Activated naive CD4-positive, alpha-beta T cell treated with anti-CD3 and anti-CD28 coated beads, Interleukin-2, amount 50 U/mL, for 24 hours (primary cell): ENCODE measurements at regions not wholly inside any gene's neighbourhood (a gene's known extent, or its start where the extent isn't known, plus 50 kb on each side); places are given as distances from the start of the nearest gene placed in this dataset.
"Not testable (repeated sequence)": the region's sequence is repeated elsewhere in the genome, so short reads cannot be mapped to it uniquely, and the experiment has no call there.

Experiments used
- H3K27ac Mint-ChIP-seq: one replicate; pipeline ENCODE4 v1.8.0; 2021; ENCODE audit warnings: mild to moderate bottlenecking, mixed read lengths
- H3K27me3 Mint-ChIP-seq: one replicate; pipeline ENCODE4 v1.8.0; 2021; ENCODE audit warnings: mixed read lengths
- H3K36me3 Mint-ChIP-seq: one replicate; pipeline ENCODE4 v1.8.0; 2021; ENCODE audit warnings: mixed read lengths
- H3K4me1 Mint-ChIP-seq: one replicate; pipeline ENCODE4 v1.8.0; 2021; ENCODE audit warnings: mixed read lengths
- H3K4me3 Mint-ChIP-seq: one replicate; pipeline ENCODE4 v1.8.0; 2021; ENCODE audit warnings: mild to moderate bottlenecking, mixed read lengths
- H3K9me3 Mint-ChIP-seq: one replicate; pipeline ENCODE4 v1.8.0; 2021; ENCODE audit warnings: mixed read lengths

GRCh38 chr2:184067502-184067901, 530.8 kb upstream of the ZNF804A start:
- Mint-ChIP-seq H3K27ac (no peak overlapping the region), H3K4me1 (no peaks in the 10 kb centered on the region), H3K9me3 (peaks cover 7% of the 10 kb centered on the region), H3K36me3 (no peaks in the 10 kb centered on the region), H3K27me3 (no peaks in the 10 kb centered on the region), H3K4me3 (no peak overlapping the region)

- H3K36me3 Mint-ChIP-seq, result no peaks in the 10 kb centered on the region
- H3K9me3 Mint-ChIP-seq, result no peaks in the 10 kb centered on the region
Measured at GRCh38 chr2:184072470-184072869, 525.9 kb upstream of the ZNF804A start.

GRCh38 chr2:184078496-184078895, 519.8 kb upstream of the ZNF804A start:
- no peaks in the 10 kb centered on the region for H3K36me3 Mint-ChIP-seq
- no peaks in the 10 kb centered on the region for H3K4me1 Mint-ChIP-seq
- H3K27me3 Mint-ChIP-seq, result no peaks in the 10 kb centered on the region
- no peaks in the 10 kb centered on the region for H3K9me3 Mint-ChIP-seq
- no peak overlapping the region for H3K27ac Mint-ChIP-seq
- no peak overlapping the region for H3K4me3 Mint-ChIP-seq

More at GRCh38 chr2:184072470-184072869, 525.9 kb upstream of the ZNF804A start:
- Mint-ChIP-seq H3K27me3 (no peaks in the 10 kb centered on the region), H3K4me3 (no peak overlapping the region), H3K4me1 (no peaks in the 10 kb centered on the region), H3K27ac (no peak overlapping the region)

- no peaks in the 10 kb centered on the region for H3K27me3 Mint-ChIP-seq
- no peak overlapping the region for H3K27ac Mint-ChIP-seq
- peaks cover 11% of the 10 kb centered on the region for H3K9me3 Mint-ChIP-seq
- no peaks in the 10 kb centered on the region for H3K36me3 Mint-ChIP-seq
- no peak overlapping the region for H3K4me3 Mint-ChIP-seq
- no peaks in the 10 kb centered on the region for H3K4me1 Mint-ChIP-seq
Measured at GRCh38 chr2:184091456-184091855, 506.9 kb upstream of the ZNF804A start.

- H3K36me3 Mint-ChIP-seq, result no peaks in the 10 kb centered on the region
- no peak overlapping the region for H3K27ac Mint-ChIP-seq
- no peaks in the 10 kb centered on the region for H3K4me1 Mint-ChIP-seq
- H3K4me3 Mint-ChIP-seq, result no peak overlapping the region
- H3K9me3 Mint-ChIP-seq, result no peaks in the 10 kb centered on the region
- H3K27me3 Mint-ChIP-seq, result no peaks in the 10 kb centered on the region
Measured at GRCh38 chr2:184113696-184114403, 484.5 kb upstream of the ZNF804A start.

- H3K27ac Mint-ChIP-seq, result no peak overlapping the region
- H3K27me3 Mint-ChIP-seq, result no peaks in the 10 kb centered on the region
- no peak overlapping the region for H3K4me3 Mint-ChIP-seq
Measured at GRCh38 chr2:184114439-184114838, 483.9 kb upstream of the ZNF804A start.

GRCh38 chr2:184119989-184120800, 478.1 kb upstream of the ZNF804A start:
- Mint-ChIP-seq H3K27ac (no peak overlapping the region), H3K9me3 (peaks cover 1% of the 10 kb centered on the region), H3K4me1 (no peaks in the 10 kb centered on the region), H3K36me3 (no peaks in the 10 kb centered on the region), H3K4me3 (no peak overlapping the region), H3K27me3 (no peaks in the 10 kb centered on the region)

More at GRCh38 chr2:184114439-184114838, 483.9 kb upstream of the ZNF804A start:
- Mint-ChIP-seq H3K4me1 (no peaks in the 10 kb centered on the region), H3K36me3 (no peaks in the 10 kb centered on the region), H3K9me3 (no peaks in the 10 kb centered on the region)

GRCh38 chr2:184125867-184126266, 472.5 kb upstream of the ZNF804A start:
- Mint-ChIP-seq H3K27ac (no peak overlapping the region), H3K27me3 (no peaks in the 10 kb centered on the region), H3K4me1 (no peaks in the 10 kb centered on the region), H3K36me3 (no peaks in the 10 kb centered on the region), H3K4me3 (no peak overlapping the region), H3K9me3 (peaks cover 5% of the 10 kb centered on the region)

- H3K4me1 Mint-ChIP-seq, result no peaks in the 10 kb centered on the region
- peaks cover 9% of the 10 kb centered on the region for H3K9me3 Mint-ChIP-seq
- H3K27me3 Mint-ChIP-seq, result no peaks in the 10 kb centered on the region
- H3K4me3 Mint-ChIP-seq, result no peak overlapping the region
- H3K36me3 Mint-ChIP-seq, result no peaks in the 10 kb centered on the region
- H3K27ac Mint-ChIP-seq, result no peak overlapping the region
Measured at GRCh38 chr2:184129073-184129472, 469.3 kb upstream of the ZNF804A start.

- no peaks in the 10 kb centered on the region for H3K4me1 Mint-ChIP-seq
- no peak overlapping the region for H3K4me3 Mint-ChIP-seq
- peaks cover under 1% of the 10 kb centered on the region for H3K9me3 Mint-ChIP-seq
- no peaks in the 10 kb centered on the region for H3K36me3 Mint-ChIP-seq
- no peaks in the 10 kb centered on the region for H3K27me3 Mint-ChIP-seq
- H3K27ac Mint-ChIP-seq, result no peak overlapping the region
Measured at GRCh38 chr2:184137955-184138354, 460.4 kb upstream of the ZNF804A start.

- no peaks in the 10 kb centered on the region for H3K36me3 Mint-ChIP-seq
- H3K4me3 Mint-ChIP-seq, result no peak overlapping the region
- no peaks in the 10 kb centered on the region for H3K4me1 Mint-ChIP-seq
- H3K9me3 Mint-ChIP-seq, result no peaks in the 10 kb centered on the region
- no peak overlapping the region for H3K27ac Mint-ChIP-seq
- no peaks in the 10 kb centered on the region for H3K27me3 Mint-ChIP-seq
Measured at GRCh38 chr2:184141866-184142265, 456.5 kb upstream of the ZNF804A start.

- Mint-ChIP-seq H3K27ac (no peak overlapping the region), H3K27me3 (no peaks in the 10 kb centered on the region), H3K4me1 (no peaks in the 10 kb centered on the region), H3K36me3 (no peaks in the 10 kb centered on the region), H3K4me3 (no peak overlapping the region), H3K9me3 (no peaks in the 10 kb centered on the region)
Measured at GRCh38 chr2:184154438-184154837, 443.9 kb upstream of the ZNF804A start.

- Mint-ChIP-seq H3K27me3 (no peaks in the 10 kb centered on the region), H3K9me3 (peaks cover 3% of the 10 kb centered on the region), H3K4me3 (no peak overlapping the region), H3K36me3 (no peaks in the 10 kb centered on the region), H3K4me1 (no peaks in the 10 kb centered on the region), H3K27ac (no peak overlapping the region)
Measured at GRCh38 chr2:184155791-184156190, 442.5 kb upstream of the ZNF804A start.

GRCh38 chr2:184157141-184157540, 441.2 kb upstream of the ZNF804A start:
- no peaks in the 10 kb centered on the region for H3K36me3 Mint-ChIP-seq
- H3K9me3 Mint-ChIP-seq, result peaks cover 8% of the 10 kb centered on the region
- no peak overlapping the region for H3K4me3 Mint-ChIP-seq
- H3K27ac Mint-ChIP-seq, result no peak overlapping the region
- no peaks in the 10 kb centered on the region for H3K4me1 Mint-ChIP-seq
- H3K27me3 Mint-ChIP-seq, result no peaks in the 10 kb centered on the region

GRCh38 chr2:184162426-184162825, 435.9 kb upstream of the ZNF804A start:
- no peaks in the 10 kb centered on the region for H3K36me3 Mint-ChIP-seq
- no peaks in the 10 kb centered on the region for H3K27me3 Mint-ChIP-seq
- H3K9me3 Mint-ChIP-seq, result peaks cover 17% of the 10 kb centered on the region
- no peaks in the 10 kb centered on the region for H3K4me1 Mint-ChIP-seq
- H3K4me3 Mint-ChIP-seq, result no peak overlapping the region
- no peak overlapping the region for H3K27ac Mint-ChIP-seq

GRCh38 chr2:184168823-184169222, 429.5 kb upstream of the ZNF804A start:
- not testable (repeated sequence) for H3K4me3 Mint-ChIP-seq, H3K36me3 Mint-ChIP-seq, H3K27me3 Mint-ChIP-seq, H3K4me1 Mint-ChIP-seq, H3K27ac Mint-ChIP-seq
- H3K9me3 Mint-ChIP-seq, result peaks cover 14% of the 10 kb centered on the region
